IMR-90 (cell line): ENCODE measurements at regions not wholly inside any gene's neighbourhood (a gene's known extent, or its start where the extent isn't known, plus 50 kb on each side); places are given as distances from the start of the nearest gene placed in this dataset.

Experiments used
- ATAC-seq: fragments of 200-7000 bp; cut with Tn5 transposase; 2 replicates; pipeline ENCODE4 v1.9.1; 2020; ENCODE audit warnings: low read depth, mild to moderate bottlenecking, moderate library complexity
- BruUV-seq: library from RNA; stranded (reverse); fragments of 400-500 nt; replicated peaks from 2 replicates; lab custom pipeline; 2021; lab: Mats Ljungman, UMichigan
- CTCF ChIA-PET: fragments of 300-600 bp; formaldehyde crosslinking; extraction: SDS; loops from one replicate; lab custom pipeline; 2021; ENCODE audit warnings: antibody characterized with exemption; lab: Yijun Ruan, JAX
- POLR2A ChIA-PET: fragments of 300-600 bp; sonication (Branson Sonifier 250); formaldehyde crosslinking; loops from one replicate; lab custom pipeline; 2022; ENCODE audit warnings: antibody characterized with exemption; ENCODE audit not compliant: unreplicated experiment; lab: Charles Lee
- DNase-seq: peaks from one replicate; pipeline ENCODE4 v3.0.0; 2013
- H2AFZ ChIP-seq: replicated peaks from 2 replicates; pipeline ENCODE3; 2013; ENCODE audit warnings: low read length, mild to moderate bottlenecking; ENCODE audit not compliant: poor library complexity
- H2AK5ac ChIP-seq: 2 replicates; pipeline ENCODE4 v1.6.1; 2013; ENCODE audit warnings: low read depth, low read length, inconsistent platforms
- H2AK9ac ChIP-seq: replicated peaks from 2 replicates; pipeline ENCODE3; 2013; ENCODE audit warnings: mild to moderate bottlenecking, low read depth, low read length, moderate library complexity; ENCODE audit not compliant: poor library complexity
- H2BK120ac ChIP-seq: 2 replicates; pipeline ENCODE4 v1.6.1; 2013; ENCODE audit warnings: low read depth, low read length, inconsistent platforms
- H2BK15ac ChIP-seq: 3 replicates; pipeline ENCODE4 v1.6.1; 2013; ENCODE audit warnings: low read depth, low read length, inconsistent platforms
- H2BK20ac ChIP-seq: 2 replicates; pipeline ENCODE4 v1.6.1; 2013; ENCODE audit warnings: low read depth, mild to moderate bottlenecking, inconsistent platforms, low read length, moderate library complexity
- H2BK5ac ChIP-seq: 2 replicates; pipeline ENCODE4 v1.6.1; 2013; ENCODE audit warnings: mild to moderate bottlenecking, low read depth, low read length, inconsistent platforms; ENCODE audit not compliant: poor library complexity, severe bottlenecking
- H3K14ac ChIP-seq: replicated peaks from 2 replicates; pipeline ENCODE4 v1.6.1; 2013; ENCODE audit warnings: low read depth, low read length, inconsistent platforms
- H3K18ac ChIP-seq: 2 replicates; pipeline ENCODE4 v1.6.1; 2013; ENCODE audit warnings: low read depth, low read length, control low read depth
- H3K23ac ChIP-seq: 2 replicates; pipeline ENCODE4 v1.6.1; 2013; ENCODE audit warnings: low read depth, low read length, inconsistent platforms
- H3K27ac ChIP-seq: 2 replicates; pipeline ENCODE4 v1.5.1; 2013; ENCODE audit warnings: mild to moderate bottlenecking, control low read depth, low read length; ENCODE audit not compliant: insufficient read depth
- H3K27me3 ChIP-seq: 2 replicates; pipeline ENCODE4 v1.6.1; 2013; ENCODE audit warnings: low read length; ENCODE audit not compliant: control insufficient read depth, insufficient read depth
- H3K36me3 ChIP-seq: 2 replicates; pipeline ENCODE4 v1.6.1; 2013; ENCODE audit warnings: low read length, mixed read lengths; ENCODE audit not compliant: control insufficient read depth, insufficient read depth
- H3K4ac ChIP-seq: 2 replicates; pipeline ENCODE4 v1.6.1; 2013; ENCODE audit warnings: low read depth, low read length, inconsistent platforms
- H3K4me1 ChIP-seq: 2 replicates; pipeline ENCODE4 v1.6.1; 2013; ENCODE audit warnings: low read length, mixed read lengths; ENCODE audit not compliant: control insufficient read depth, insufficient read depth
- H3K4me2 ChIP-seq: 2 replicates; pipeline ENCODE4 v1.6.1; 2013; ENCODE audit warnings: low read depth, mild to moderate bottlenecking, control low read depth, low read length, moderate library complexity
- H3K4me3 ChIP-seq: 2 replicates; pipeline ENCODE4 v1.5.1; 2013; ENCODE audit warnings: low read depth, mild to moderate bottlenecking, control low read depth, low read length, moderate library complexity; ENCODE audit not compliant: insufficient read depth
- H3K56ac ChIP-seq: 2 replicates; pipeline ENCODE4 v1.6.1; 2013; ENCODE audit warnings: low read length, inconsistent platforms; ENCODE audit not compliant: insufficient read depth; ENCODE audit errors: extremely low read depth
- H3K79me1 ChIP-seq, 2 experiments: 2 replicates each; pipeline ENCODE4 v1.6.1; 2013; ENCODE audit warnings: low read length in 2 of 2, inconsistent platforms in 1 of 2, low read depth in 1 of 2
- H3K9ac ChIP-seq: 2 replicates; pipeline ENCODE4 v1.6.1; 2013; ENCODE audit warnings: low read depth, low read length, control low read depth
- H3K9me1 ChIP-seq: 2 replicates; pipeline ENCODE4 v1.6.1; 2013; ENCODE audit warnings: low read length, inconsistent platforms; ENCODE audit not compliant: insufficient read depth
- H3K9me3 ChIP-seq: 2 replicates; pipeline ENCODE4 v1.6.1; 2013; ENCODE audit warnings: low read length; ENCODE audit not compliant: control insufficient read depth, insufficient read depth
- H4K20me1 ChIP-seq: 2 replicates; pipeline ENCODE4 v1.6.1; 2013; ENCODE audit warnings: low read length, inconsistent platforms; ENCODE audit not compliant: insufficient read depth
- H4K5ac ChIP-seq: 2 replicates; pipeline ENCODE4 v1.6.1; 2013; ENCODE audit warnings: mild to moderate bottlenecking, low read depth, low read length, control low read depth
- H4K8ac ChIP-seq, 2 experiments: 2 replicates each; pipeline ENCODE4 v1.6.1; 2013; ENCODE audit warnings: low read depth in 2 of 2, low read length in 2 of 2, control low read depth in 1 of 2, inconsistent platforms in 1 of 2
- H4K91ac ChIP-seq: 2 replicates; pipeline ENCODE4 v1.6.1; 2013; ENCODE audit warnings: low read depth, low read length, inconsistent platforms; ENCODE audit not compliant: insufficient read depth
- MAFK ChIP-seq: IDR thresholded peaks from 2 replicates; pipeline ENCODE4 v1.6.1; 2012; ENCODE audit warnings: low read depth, low read length, improper control_type of control experiment
- MAZ ChIP-seq: IDR thresholded peaks from 2 replicates; pipeline ENCODE4 v1.6.1; 2012; ENCODE audit warnings: low read depth, mild to moderate bottlenecking, low read length, improper control_type of control experiment, moderate library complexity, borderline replicate concordance
- MXI1 ChIP-seq: IDR thresholded peaks from 2 replicates; pipeline ENCODE4 v1.6.1; 2012; ENCODE audit warnings: low read depth, mild to moderate bottlenecking, low read length, moderate library complexity, borderline replicate concordance
- RFX5 ChIP-seq: IDR thresholded peaks from 2 replicates; pipeline ENCODE4 v1.8.0; 2012; ENCODE audit warnings: low read depth, mild to moderate bottlenecking, low read length, moderate library complexity
- SMC3 ChIP-seq: fragments of 150-350 bp; IDR thresholded peaks from 2 replicates; pipeline ENCODE4 v1.6.1; 2016; ENCODE audit warnings: low read depth, mild to moderate bottlenecking, antibody characterized with exemption, low read length, moderate library complexity
- WGBS, 2 experiments: methylation state at CpG; one replicate each; pipeline versions ENCODE4 v1.1.5 to v1.1.7; 2013; ENCODE audit warnings: missing lambda C conversion rate in 2 of 2; ENCODE audit not compliant: insufficient read length in 1 of 2; ENCODE audit errors: extremely low coverage in 2 of 2; 5-methylcytosine and 5-hydroxymethylcytosine counted together
- dilution Hi-C: fragments of 300-500 bp; cut with HindIII; formaldehyde crosslinking; loops from one replicate; pipeline ENCODE4 v1.14.3; 2018; ENCODE audit warnings: low sequenced_read_pairs; ENCODE audit not compliant: unreplicated experiment
- in situ Hi-C: fragments of 300-500 bp; cut with MboI; formaldehyde crosslinking; loops from 3 replicates; pipeline ENCODE4 v1.14.3; 2019; ENCODE audit warnings: low sequenced_read_pairs, inconsistent platforms, mixed read lengths
- intact Hi-C: fragments of 100-400 bp; cut with micrococcal nuclease; formaldehyde crosslinking; loops from 2 replicates; pipeline ENCODE4 v1.10.0; 2022
- TF ChIP-seq, protein P1 (sequence below): fragments of 150-350 bp; IDR thresholded peaks from 2 replicates; pipeline ENCODE4 v1.6.1; 2016; ENCODE audit warnings: low read depth, mild to moderate bottlenecking, low read length, moderate library complexity, borderline replicate concordance

DNA sequence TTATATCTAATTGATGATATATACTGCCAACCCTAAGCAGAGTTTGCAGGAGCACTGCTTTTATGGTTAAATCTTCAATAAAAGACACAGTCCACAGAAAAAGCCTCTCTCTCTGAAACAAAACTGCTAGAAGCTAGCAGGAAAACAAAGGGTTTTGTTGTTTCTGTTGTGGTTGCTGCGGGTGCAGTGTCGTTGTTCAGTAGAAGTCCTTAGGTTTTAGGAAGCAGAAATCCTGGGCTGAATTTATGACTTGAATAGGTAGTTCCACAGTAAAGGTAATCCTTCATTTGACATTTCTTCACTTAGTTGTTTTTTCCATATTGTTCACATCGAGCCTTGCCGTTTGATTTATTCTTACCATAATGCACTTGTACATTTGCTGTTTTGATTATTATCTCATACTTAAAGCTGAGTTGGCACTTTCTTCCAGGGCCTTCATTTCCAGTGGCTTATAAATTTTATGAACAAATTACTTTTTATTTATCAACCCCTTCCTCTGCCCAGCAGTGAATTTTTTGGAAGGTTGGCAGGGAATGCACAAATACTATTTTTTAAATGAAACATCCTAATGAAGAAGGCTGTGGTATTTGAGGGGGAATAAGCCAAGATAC, 209.6 kb upstream of the SLC30A5 start:
- H3K4ac ChIP-seq, result no peak overlapping the region
- no peak overlapping the region for H4K5ac ChIP-seq
- TF ChIP-seq RFX5 (no peak), MXI1 (no peak), MAZ (no peak), SMC3 (no peak), MAFK (peak; percentile 91)
- TF ChIP-seq, protein P1, sequence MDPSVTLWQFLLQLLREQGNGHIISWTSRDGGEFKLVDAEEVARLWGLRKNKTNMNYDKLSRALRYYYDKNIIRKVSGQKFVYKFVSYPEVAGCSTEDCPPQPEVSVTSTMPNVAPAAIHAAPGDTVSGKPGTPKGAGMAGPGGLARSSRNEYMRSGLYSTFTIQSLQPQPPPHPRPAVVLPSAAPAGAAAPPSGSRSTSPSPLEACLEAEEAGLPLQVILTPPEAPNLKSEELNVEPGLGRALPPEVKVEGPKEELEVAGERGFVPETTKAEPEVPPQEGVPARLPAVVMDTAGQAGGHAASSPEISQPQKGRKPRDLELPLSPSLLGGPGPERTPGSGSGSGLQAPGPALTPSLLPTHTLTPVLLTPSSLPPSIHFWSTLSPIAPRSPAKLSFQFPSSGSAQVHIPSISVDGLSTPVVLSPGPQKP, result no peak
- H3K9me1 ChIP-seq, result no peaks in the 10 kb centered on the region
- no peak overlapping the region for H3K27ac ChIP-seq
- DNase-seq (no peak), ATAC-seq (no peak)
- ChIA-PET POLR2A (no interaction called here), CTCF (interaction anchor here (0.6 kb wide), 1 partner anchor 34 kb away, joined by 3 read pairs; no protein-coding TSS in a partner anchor)
- no peak overlapping the region for H4K8ac ChIP-seq
- 0 out of 2 replicates have a peak, but pooled peaks cover 1% of the 10 kb centered on the region for H3K27me3 ChIP-seq
- no CpG with 5 or more reads among the region's 4 CpGs for WGBS, 2 experiments
- H3K4me3 ChIP-seq, result no peak overlapping the region
- no peak overlapping the region for H3K14ac ChIP-seq
- H2BK20ac ChIP-seq, result no peak overlapping the region
- no peaks in the 10 kb centered on the region for H3K79me1 ChIP-seq
- no peak overlapping the region for H2BK120ac ChIP-seq
- no peak overlapping the region for H3K56ac ChIP-seq
- no peak overlapping the region for H3K9ac ChIP-seq
- no peak overlapping the region for H3K18ac ChIP-seq
- H2BK15ac ChIP-seq, result no peak overlapping the region
- H2BK5ac ChIP-seq, result no peak overlapping the region
- H2AK9ac ChIP-seq, result no peak overlapping the region
- no peaks in the 10 kb centered on the region for H3K4me1 ChIP-seq
- intact Hi-C loops, result loop anchor here (5.0 kb wide), 1 partner anchor 597 kb away; no protein-coding TSS in a partner anchor
- in situ Hi-C loops, result no loop called here
- no peak overlapping the region for H3K23ac ChIP-seq
- H4K20me1 ChIP-seq, result no peaks in the 10 kb centered on the region
- no peak overlapping the region for H3K4me2 ChIP-seq
- dilution Hi-C loops, result no loop called here
- no TSS peak for BruUV-seq
- no peaks in the 10 kb centered on the region for H3K36me3 ChIP-seq
- no peak overlapping the region for H2AFZ ChIP-seq
- no peaks in the 10 kb centered on the region for H3K9me3 ChIP-seq
- no peak overlapping the region for H4K91ac ChIP-seq
- no peak overlapping the region for H2AK5ac ChIP-seq
